Pancreas (tissue), 10 donors: ENCODE measurements at regions not wholly inside any gene's neighbourhood (a gene's known extent, or its start where the extent isn't known, plus 50 kb on each side); places are given as distances from the start of the nearest gene placed in this dataset.

Experiments used
- ATAC-seq, 4 donors: fragments of 200-7000 bp; cut with Tn5 transposase; one replicate each; pipeline versions ENCODE4 v1.8.0 to v1.9.1; 2020; ENCODE audit warnings: mild to moderate bottlenecking in 4 of 4, moderate library complexity in 4 of 4
- DNase-seq, 6 donors: peaks; one replicate each; pipeline ENCODE4 v3.0.0-alpha.2; 2020
- FAIRE-seq: peaks from 2 replicates; lab custom pipeline; 2012; peaks lifted over from hg19 to GRCh38; lab: Jason Lieb, UNC
- H3K27ac ChIP-seq, 4 donors: fragments of 200-600 bp; sonication (generic); 1 replicate in 3 of 4; 2 replicates in 1 of 4; pipeline versions ENCODE4 v1.5.0 to v1.8.0; 2020
- H3K27me3 ChIP-seq, 4 donors: fragments of 200-600 bp; one replicate each; pipeline ENCODE4 v1.8.0; 2021
- H3K36me3 ChIP-seq, 3 donors: fragments of 200-600 bp; sonication (generic) in 1 of 3; one replicate each; pipeline versions ENCODE4 v1.5.0 to v1.8.0; 2020 to 2021
- H3K4me1 ChIP-seq, 3 donors: fragments of 200-600 bp; one replicate each; pipeline ENCODE4 v1.8.0; 2021
- H3K4me3 ChIP-seq, 4 donors: fragments of 200-600 bp; sonication (generic) in 2 of 4; one replicate each; pipeline versions ENCODE4 v1.5.0 to v1.8.0; 2020 to 2021
- H3K9me3 ChIP-seq, 4 donors: fragments of 200-600 bp; one replicate each; pipeline ENCODE4 v1.8.0; 2021
- WGBS, 2 donors: extraction: QIAGEN DNeasy Blood & Tissue Kit; methylation state at CpG; one replicate each; pipeline ENCODE4 v1.1.7; 2013; 5-methylcytosine and 5-hydroxymethylcytosine counted together
- intact Hi-C, 3 donors: fragments of 100-400 bp; cut with DNase I; formaldehyde crosslinking; loops; one replicate each; pipeline versions ENCODE4 v1.11.1 to v1.14.2; 2022
- TF ChIP-seq, protein P1 (sequence below), 4 donors: fragments of 200-600 bp; sonication (generic) in 3 of 4; IDR thresholded peaks; one replicate each; pipeline versions ENCODE4 v1.5.0 to v1.8.0; 2021; ENCODE audit warnings: antibody characterized with exemption in 4 of 4
- donor health status: healthy with polysubstance abuse.
- donor health status: DM: no; HTN: no; CAD: no; lungs with moderate emphysema.
- donor health status: DM: no; HTN: no; CAD: no.
- donor health status: control.
- donor health status: control.
- donor health status: Bipolar disorder and iron deficiency.
- donor health status: DM: yes; HTN: yes; CAD: no.
- donor health status: DM: no; HTN: no; CAD: no.
- donor health status: DM: no; HTN: no; CAD: no.
- donor health status: DM: yes; HTN: yes; CAD: no.

DNA sequence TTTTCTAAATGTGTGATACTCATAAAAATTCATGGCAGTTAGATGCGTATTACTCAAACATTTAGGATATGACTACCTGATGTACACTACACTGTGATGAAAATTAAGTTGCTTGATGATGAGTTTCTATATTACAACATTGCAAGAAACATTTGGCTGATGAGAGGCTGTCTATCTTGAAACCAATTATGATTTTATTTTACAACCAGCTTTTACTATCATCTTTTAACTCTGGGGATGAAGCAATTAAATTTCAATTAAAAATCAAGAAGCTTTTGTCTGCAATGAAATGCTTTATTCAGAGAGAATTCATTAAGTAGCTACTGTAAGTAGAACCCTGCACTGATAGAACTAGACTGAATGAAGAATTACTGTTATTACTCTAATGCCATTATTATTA, 500.4 kb downstream of the KCTD16 start:
- 96 to 100% methylated on average over 1 of the region's 1 CpG for WGBS, 2 donors
- DNase-seq: no peak
- TF ChIP-seq, protein P1, sequence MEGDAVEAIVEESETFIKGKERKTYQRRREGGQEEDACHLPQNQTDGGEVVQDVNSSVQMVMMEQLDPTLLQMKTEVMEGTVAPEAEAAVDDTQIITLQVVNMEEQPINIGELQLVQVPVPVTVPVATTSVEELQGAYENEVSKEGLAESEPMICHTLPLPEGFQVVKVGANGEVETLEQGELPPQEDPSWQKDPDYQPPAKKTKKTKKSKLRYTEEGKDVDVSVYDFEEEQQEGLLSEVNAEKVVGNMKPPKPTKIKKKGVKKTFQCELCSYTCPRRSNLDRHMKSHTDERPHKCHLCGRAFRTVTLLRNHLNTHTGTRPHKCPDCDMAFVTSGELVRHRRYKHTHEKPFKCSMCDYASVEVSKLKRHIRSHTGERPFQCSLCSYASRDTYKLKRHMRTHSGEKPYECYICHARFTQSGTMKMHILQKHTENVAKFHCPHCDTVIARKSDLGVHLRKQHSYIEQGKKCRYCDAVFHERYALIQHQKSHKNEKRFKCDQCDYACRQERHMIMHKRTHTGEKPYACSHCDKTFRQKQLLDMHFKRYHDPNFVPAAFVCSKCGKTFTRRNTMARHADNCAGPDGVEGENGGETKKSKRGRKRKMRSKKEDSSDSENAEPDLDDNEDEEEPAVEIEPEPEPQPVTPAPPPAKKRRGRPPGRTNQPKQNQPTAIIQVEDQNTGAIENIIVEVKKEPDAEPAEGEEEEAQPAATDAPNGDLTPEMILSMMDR (IDR thresholded peaks at IDR 0.05): no peak
- no peak overlapping the region for H3K4me3 ChIP-seq
- peaks cover 0 to 5% (median 0%) of the 10 kb centered on the region in 3 donors for H3K4me1 ChIP-seq
- FAIRE-seq: no peak
- no peak overlapping the region for H3K27ac ChIP-seq
- no peak for ATAC-seq
- no peaks in the 10 kb centered on the region for H3K9me3 ChIP-seq
- intact Hi-C loops: no loop called here
- no peaks in the 10 kb centered on the region for H3K27me3 ChIP-seq
- no peaks in the 10 kb centered on the region for H3K36me3 ChIP-seq

DNA sequence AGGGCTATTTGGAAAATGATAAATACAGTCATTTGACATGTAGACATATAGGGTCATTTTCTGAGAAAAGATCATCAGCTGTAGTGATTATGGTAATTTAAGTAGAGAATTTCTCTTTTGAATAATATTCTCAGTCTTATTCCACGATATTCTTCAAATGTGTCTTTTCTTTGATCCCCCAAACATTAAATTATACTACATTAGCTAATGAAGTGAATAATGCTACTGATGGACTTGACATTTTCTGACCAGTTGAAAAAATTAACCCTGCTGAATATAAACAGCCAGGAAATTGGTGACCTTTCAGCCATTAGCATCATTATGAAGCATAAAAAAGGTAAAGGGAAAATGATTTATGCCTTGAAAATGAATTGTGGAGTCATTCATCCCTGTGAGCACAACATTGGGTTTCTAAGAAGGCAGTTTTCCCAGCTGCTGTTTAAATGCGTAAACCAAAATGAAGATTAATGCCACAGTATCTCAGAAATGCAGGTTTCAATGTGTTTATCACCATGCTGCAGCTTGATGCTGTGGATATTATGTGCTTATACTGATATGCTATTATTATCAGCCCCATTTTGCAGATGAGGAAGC, 489.1 kb downstream of the KCTD16 start:
- Histone ChIP-seq H3K4me1 (no peaks in the 10 kb centered on the region), H3K9me3 (no peaks in the 10 kb centered on the region), H3K27ac (no peak overlapping the region), H3K4me3 (no peak overlapping the region), H3K36me3 (no peaks in the 10 kb centered on the region), H3K27me3 (no peaks in the 10 kb centered on the region)
- TF ChIP-seq, protein P1 (IDR thresholded peaks at IDR 0.05): no peak
- intact Hi-C loops: no loop called here
- WGBS, 2 donors: 77 to 80% methylated on average over 2 of the region's 2 CpGs
- FAIRE-seq (no peak), ATAC-seq (no peak), DNase-seq (no peak)

DNA sequence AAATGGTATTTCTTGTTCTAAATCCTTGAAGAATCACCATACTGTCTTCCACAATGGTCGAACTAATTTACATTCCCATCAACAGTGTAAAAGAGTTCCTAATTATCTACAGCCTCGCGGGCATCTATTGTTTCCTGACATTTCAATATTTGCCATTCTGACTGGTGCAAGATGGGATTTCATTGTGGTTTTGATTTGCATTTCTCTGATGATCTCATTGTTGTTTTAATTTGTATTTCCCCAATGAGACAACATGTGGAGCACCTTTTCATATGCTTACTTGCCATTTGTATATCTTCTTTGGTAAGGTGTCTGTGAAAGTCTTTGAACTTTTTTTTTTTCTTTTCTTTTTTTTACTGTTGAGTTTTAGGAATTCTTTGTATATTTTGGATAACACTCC, 473.6 kb downstream of the KCTD16 start:
- Histone ChIP-seq H3K27ac (no peak overlapping the region), H3K4me1 (no peaks in the 10 kb centered on the region), H3K27me3 (no peaks in the 10 kb centered on the region), H3K4me3 (no peak overlapping the region), H3K9me3 (no peaks in the 10 kb centered on the region), H3K36me3 (no peaks in the 10 kb centered on the region)
- 88% methylated on average over 3 of the region's 3 CpGs for WGBS, 2 donors
- ATAC-seq: no peak
- intact Hi-C loops: no loop called here
- no peak for DNase-seq
- TF ChIP-seq, protein P1 (IDR thresholded peaks at IDR 0.05): no peak
- FAIRE-seq: no peak

DNA sequence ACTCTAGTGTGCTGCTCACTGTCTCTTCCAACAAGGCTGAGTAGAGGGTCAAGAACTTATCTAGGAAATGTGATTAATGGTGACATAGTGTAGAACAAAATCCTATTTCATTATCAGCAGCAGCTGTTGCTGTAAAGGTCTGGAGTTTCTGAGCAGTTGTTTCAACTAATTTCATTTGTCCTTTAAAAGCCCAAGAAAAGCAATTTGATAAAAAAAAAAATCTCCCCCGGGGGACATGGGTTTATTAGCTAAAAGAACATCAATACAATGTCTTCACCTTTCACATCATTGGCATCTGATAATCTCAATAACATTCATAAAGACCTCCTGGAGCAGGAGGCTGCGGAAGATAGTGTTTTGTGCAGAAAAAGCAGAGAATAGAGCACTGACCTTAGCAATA, 468.1 kb downstream of the KCTD16 start:
- no peak for FAIRE-seq
- ATAC-seq: no peak

DNA sequence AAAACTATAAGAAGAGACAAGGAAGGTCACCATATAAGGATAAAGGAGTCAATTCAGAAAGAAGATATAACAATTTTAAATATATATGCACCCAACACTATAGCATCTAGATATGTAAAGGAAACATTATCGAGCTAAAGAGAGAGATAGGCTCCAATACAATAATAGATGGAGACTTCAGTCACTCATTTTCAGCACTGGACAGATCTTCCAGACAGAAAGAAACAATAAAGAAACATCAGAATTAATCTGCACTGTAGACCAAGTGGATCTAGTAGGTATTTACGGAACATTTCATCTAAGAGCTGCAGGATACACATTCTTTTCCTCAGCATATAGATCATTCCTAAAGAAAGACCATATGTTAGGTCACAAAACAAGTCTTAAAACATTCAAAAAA, 463.5 kb downstream of the KCTD16 start:
- H3K9me3 ChIP-seq: no peaks in the 10 kb centered on the region

More for the DNA sequence above, 468.1 kb downstream of the KCTD16 start:
- DNase-seq: no peak
- no peak overlapping the region for H3K4me3 ChIP-seq
- H3K27me3 ChIP-seq: no peaks in the 10 kb centered on the region
- WGBS, 2 donors: 48% methylated on average over 2 of the region's 2 CpGs
- no peaks in the 10 kb centered on the region for H3K9me3 ChIP-seq
- TF ChIP-seq, protein P1 (IDR thresholded peaks at IDR 0.05): no peak
- H3K27ac ChIP-seq: no peak overlapping the region
- intact Hi-C loops: no loop called here
- no peaks in the 10 kb centered on the region for H3K36me3 ChIP-seq
- H3K4me1 ChIP-seq: no peaks in the 10 kb centered on the region

More for the DNA sequence above, 463.5 kb downstream of the KCTD16 start:
- 85 to 94% methylated on average over 2 of the region's 2 CpGs for WGBS, 2 donors
- Histone ChIP-seq H3K27ac (no peak overlapping the region), H3K36me3 (no peaks in the 10 kb centered on the region), H3K4me3 (no peak overlapping the region), H3K4me1 (no peaks in the 10 kb centered on the region), H3K27me3 (no peaks in the 10 kb centered on the region)
- no peak for DNase-seq
- TF ChIP-seq, protein P1 (IDR thresholded peaks at IDR 0.05): no peak
- ATAC-seq: no peak
- intact Hi-C loops: no loop called here
- no peak for FAIRE-seq
